EL (cell line): ENCODE measurements at regions not wholly inside any gene's neighbourhood (a gene's known extent, or its start where the extent isn't known, plus 50 kb on each side); places are given as distances from the start of the nearest gene placed in this dataset.
"Not testable (repeated sequence)": the region's sequence is repeated elsewhere in the genome, so short reads cannot be mapped to it uniquely, and the experiment has no call there.

Experiments used
- DNase-seq: peaks from one replicate; pipeline ENCODE4 v3.0.0-alpha.2; 2016

DNA sequence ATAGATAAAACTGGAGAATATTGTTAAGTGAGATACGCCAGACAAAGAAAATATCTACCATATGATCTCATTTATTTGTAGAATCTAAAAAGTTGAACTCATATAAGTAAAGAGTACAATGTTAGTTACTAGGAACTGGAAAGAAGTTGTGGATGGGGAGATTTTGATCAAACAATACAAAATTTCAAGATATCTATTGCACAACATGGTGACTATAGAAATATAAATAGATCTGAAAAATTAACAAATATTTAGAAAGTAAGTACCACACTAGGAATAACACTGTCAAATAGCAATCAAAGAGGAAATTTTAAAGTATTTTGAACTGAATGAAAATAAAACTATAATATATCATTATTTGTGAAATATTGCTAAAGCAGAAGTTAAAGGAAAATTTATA is 437.2 kb downstream of the AASDHPPT start:
- DNase-seq = no peak

DNA sequence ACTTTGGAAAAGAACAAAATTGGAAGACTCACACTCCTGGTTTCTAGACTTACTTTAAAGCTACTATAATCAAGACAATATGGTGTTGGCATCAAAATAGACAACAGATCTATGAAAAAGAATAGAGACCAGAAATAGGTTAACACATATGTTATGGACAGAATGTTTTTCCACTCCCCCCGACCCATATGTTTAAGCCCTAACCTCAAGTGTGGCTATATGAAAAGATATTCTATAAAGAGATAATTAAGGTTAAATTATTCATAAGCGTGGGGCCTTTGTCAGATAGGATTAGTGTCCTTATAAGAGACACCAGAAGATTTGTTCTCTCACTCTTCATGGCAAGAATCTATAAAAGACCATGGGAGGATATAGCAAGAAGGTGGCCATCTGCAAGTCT is 440.0 kb downstream of the AASDHPPT start:
- DNase-seq = no peak

DNA sequence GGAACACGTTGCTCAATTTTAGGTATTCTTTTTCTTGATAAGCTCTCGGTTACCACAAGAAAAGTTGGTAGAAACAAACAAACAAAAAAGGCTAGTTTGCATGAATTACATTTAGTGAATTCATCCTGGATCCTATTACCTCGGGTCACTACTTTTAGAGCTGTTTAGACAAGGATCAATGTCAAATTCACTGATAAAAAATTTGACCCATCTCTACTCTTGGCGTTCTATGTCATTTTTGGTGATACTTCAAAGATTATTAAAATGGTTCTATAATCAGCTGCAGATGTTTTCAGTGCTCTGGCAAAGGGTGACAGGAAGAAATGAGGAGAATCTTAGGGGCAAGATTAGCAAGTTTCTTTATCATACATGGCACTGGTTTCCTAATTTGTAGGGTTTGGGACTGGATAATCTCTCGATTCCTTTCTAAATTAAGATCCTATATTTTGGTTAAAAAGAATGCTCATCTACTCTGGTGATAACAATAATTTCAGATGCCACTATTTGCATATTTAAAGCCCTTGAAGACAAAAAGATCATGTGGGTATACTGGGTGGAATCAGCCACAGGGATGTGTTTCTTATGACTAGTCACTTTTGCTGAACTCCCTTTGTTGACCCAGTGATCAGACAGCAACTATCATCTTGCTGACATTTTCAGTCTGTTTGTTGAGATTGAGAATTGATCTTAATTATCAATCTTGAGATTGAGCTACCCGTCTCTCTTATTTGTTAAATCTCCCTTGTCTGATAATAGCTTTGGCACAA is 442.9 kb downstream of the AASDHPPT start:
- DNase-seq = no peak

GRCh38 chr11:106520920-106521319 is 443.5 kb downstream of the AASDHPPT start:
- no peak for DNase-seq

GRCh38 chr11:106523171-106523570 is 445.7 kb downstream of the AASDHPPT start:
- no peak for DNase-seq

- no peak for DNase-seq
Measured at GRCh38 chr11:106523921-106524320, 446.5 kb downstream of the AASDHPPT start.

DNA sequence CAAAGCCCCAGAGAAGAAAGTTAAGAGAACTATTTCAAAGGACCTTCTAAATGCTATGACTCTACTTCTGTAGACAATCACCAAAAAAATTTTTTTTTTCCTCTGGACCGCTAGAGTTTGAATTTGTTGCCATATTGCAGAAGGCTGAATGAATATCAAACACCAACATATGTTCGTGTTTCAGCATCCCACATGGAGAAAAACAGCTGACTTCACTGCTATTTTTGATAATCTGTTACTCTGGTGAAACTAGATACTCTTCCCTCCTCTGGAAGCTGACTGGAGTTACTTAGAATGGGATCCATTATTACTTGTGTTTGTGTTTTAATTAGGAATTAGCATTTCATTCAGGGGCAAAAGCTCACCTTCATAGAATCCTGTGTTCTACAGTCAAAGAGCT is 447.0 kb downstream of the AASDHPPT start:
- DNase-seq = no peak

DNA sequence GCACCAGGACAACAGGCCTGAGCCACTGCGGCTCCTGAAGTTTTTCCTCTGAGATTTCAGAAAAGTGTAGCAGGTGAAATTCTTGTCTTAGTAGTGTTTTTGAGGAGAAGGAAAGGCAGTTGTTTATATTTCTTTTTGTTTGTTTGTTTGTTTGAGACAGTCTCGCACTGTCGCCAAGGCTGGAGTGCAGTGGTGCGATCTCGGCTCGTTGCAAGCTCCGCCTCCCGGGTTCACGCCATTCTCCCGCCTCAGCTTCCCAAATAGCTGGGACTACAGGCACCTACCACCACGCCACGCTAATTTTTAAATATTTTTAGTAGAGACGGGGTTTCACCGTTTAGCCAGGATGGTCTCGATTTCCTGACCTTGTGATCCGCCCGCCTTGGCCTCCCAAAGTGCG is 454.2 kb downstream of the AASDHPPT start:
- not testable (repeated sequence) for DNase-seq

DNA sequence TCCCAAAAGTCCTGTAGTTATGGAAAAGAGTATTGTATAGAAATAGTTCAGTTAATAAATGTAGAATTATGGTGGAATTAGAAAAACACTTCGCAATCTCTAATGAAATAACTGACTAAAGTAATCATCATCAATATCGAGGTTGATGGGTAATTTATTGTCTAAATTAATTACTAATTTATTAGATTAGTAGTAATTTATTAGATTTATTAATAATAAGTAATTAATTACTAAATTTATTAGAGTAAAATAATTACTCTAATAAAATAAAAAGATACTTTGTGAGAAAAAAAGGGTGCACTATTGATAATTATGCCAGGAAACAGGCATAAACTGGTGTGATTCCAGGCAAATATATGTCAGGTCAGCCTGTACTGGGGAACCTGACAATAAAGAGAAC is 455.6 kb downstream of the AASDHPPT start:
- DNase-seq = no peak

DNA sequence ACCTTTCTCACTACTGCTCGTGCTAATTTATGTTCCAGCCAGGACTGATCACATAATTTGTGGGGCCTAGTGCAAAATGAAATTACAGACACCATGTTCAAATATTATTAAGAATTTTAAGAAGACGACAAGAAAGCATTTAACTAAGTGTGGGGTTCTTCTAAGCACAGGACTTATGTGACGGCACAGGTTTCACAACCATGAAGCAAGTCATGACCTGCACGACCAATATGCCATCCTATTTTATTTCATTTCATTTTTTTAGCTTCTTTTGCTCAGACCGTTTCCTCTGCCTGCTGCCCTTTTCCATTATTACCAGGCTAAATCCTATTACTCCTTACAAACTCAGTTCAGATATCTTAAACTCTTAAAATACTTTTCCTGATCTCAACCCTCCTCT is 462.5 kb downstream of the AASDHPPT start:
- no peak for DNase-seq

- DNase-seq = no peak
Measured at GRCh38 chr11:106548406-106548805, 469.9 kb downstream of the GUCY1A2 start.

DNA sequence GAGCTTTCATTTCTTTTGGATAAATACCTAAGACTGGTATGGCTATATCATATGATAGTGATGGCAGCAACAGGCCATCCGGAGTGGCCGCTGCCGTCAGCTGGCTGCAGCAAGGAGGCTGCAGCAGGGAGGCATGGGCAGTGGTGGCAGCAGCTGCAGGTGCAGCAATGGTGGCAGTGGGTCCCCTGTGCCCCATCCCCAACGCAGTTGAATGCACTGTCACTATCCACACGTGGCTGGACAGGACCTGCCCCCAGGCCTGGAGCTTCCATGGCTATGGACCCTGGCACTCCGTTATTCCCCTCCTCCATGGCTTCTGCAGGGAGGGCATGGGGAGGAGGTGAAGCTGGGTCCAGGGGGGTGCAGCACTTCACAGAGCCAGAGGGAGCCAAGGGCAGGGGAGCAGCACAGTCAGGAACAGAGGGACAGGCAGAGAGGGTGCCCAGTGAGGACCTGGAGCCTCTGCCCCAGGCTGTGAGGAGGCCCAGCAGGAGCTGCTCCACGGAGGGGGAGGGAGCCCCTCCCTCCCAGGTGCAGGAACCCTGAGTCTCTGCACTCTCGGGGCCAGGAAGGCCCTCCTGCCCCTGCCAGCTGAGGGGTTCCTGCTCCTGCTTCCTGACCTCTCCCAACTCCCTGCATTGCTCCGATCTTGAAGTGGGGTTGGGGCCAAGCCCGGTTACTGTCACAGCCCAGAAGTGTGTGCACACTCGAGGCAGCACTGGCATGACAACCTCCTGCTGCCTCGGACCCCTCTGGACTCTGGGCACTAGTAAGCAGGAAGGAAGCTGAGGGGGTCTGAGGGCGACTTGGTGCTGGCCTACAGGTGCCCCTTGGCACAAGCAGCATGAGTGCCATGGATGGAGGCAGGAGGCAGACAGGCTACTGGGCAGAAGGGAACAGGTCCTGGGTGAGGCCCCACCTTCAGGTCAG is 466.3 kb downstream of the GUCY1A2 start:
- DNase-seq = no peak

DNA sequence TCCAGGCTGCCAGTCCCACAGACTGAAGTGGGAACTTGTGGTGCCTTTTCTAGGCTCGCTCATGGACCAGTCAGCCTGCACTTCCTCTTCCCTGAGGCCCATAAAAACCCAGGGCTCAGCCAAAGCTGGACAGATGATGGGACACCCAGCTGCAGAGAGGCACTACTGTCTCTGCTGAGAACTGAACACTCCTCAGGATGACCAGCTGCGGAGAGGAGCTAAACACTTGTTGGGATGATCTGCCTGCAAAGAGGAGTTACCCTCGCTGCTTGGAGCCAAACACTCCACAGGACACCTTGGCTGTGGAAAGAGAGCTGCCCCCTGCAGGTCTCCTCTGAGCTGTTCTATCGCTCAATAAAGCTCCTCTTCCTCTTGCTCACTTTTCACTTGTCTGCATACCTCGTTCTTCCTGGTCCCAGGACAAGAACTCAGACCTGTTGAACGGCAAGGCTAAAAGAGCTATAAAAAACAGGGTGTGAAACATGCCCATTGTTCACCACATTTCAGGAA is 465.5 kb downstream of the GUCY1A2 start:
- DNase-seq = no peak

- DNase-seq = no peak
Measured at GRCh38 chr11:106553304-106553703, 465.0 kb downstream of the GUCY1A2 start.

DNA sequence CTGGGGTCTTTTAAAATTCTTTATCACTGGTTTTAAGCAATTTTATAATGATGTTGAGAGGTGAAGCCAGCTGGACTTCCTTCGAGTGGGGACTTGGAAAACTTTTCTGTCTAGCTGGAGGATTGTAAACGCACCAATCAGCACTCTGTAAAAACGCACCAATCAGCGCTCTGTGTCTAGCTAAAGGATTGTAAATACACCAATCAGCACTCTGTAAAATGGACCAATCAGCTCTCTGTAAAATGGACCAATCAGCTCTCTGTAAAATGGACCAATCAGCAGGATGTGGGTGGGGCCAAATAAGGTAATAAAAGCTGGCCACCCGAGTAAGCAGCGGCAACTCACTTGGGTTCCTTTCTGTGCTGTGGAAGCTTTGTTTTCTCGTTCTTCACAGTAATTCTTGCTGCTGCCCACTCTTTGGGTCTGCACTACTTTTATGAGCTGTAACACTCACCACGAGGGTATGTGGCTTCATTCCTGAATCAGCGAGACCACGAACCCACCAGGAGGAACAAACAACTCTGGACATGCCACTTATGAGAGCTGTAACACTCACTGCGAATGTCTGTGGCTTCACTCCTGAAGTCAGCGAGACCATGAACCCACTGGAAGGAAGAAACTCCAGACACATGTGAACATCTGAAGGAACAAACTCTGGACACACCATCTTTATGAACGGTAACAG is 462.6 kb downstream of the GUCY1A2 start:
- DNase-seq = peak; percentile 10

GRCh38 chr11:106565326-106565725 is 452.9 kb downstream of the GUCY1A2 start:
- DNase-seq = no peak

- no peak for DNase-seq
Measured at GRCh38 chr11:106568632-106569031, 449.6 kb downstream of the GUCY1A2 start.

GRCh38 chr11:106577384-106577783 is 440.9 kb downstream of the GUCY1A2 start:
- not testable (repeated sequence) for DNase-seq

GRCh38 chr11:106581399-106581798 is 436.9 kb downstream of the GUCY1A2 start:
- no peak for DNase-seq

DNA sequence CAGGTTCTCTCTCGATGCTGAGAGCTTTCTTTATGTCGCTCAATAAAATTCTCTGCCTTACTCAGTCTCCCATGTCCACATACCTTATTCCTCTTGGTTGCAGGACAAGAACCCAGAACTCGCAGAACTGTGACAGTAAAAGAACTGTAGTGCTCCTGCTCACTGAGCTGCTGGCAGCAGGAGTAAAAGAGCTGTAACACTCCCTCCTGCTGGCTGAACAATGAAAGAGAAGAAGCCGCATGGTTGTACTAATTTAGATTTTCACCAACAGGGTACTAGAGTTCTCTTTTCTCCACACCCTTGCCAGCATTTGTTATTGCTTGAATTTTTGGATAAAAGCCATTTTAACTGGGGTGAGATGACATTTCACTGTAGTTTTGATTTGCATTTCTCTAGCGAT is 433.2 kb downstream of the GUCY1A2 start:
- peak; percentile 41 for DNase-seq

GRCh38 chr11:106594751-106595351 is 423.4 kb downstream of the GUCY1A2 start:
- no peak for DNase-seq

GRCh38 chr11:106601684-106602297 is 416.5 kb downstream of the GUCY1A2 start:
- no peak for DNase-seq
